HepG2 (cell line): ENCODE measurements at regions not wholly inside any gene's neighbourhood (a gene's known extent, or its start where the extent isn't known, plus 50 kb on each side); places are given as distances from the start of the nearest gene placed in this dataset.

Experiments
- ATAC-seq: fragments of 200-7000 bp; cut with Tn5 transposase; 3 replicates; pipeline ENCODE4 v1.9.1; 2020; ENCODE audit warnings: mild to moderate bottlenecking, moderate library complexity
- BruUV-seq: library from RNA; stranded (reverse); fragments of 400-500 nt; replicated peaks from 2 replicates; lab custom pipeline; 2021; lab: Mats Ljungman, UMichigan
- CTCF ChIA-PET: fragments of 300-600 bp; formaldehyde crosslinking; extraction: SDS; loops from one replicate; lab custom pipeline; 2021; ENCODE audit warnings: low total read pairs, inconsistent platforms, low intra/inter-chr PET ratio; lab: Yijun Ruan, JAX
- POLR2A ChIA-PET: fragments of 350-600 bp; sonication (Branson Sonifier 250); formaldehyde crosslinking; loops from one replicate; lab custom pipeline; 2020; ENCODE audit warnings: antibody characterized with exemption, inconsistent platforms; lab: Yijun Ruan, JAX
- DNase-seq: peaks from one replicate; pipeline ENCODE4 v3.0.0-alpha.2; 2015; ENCODE audit warnings: low spot score
- FAIRE-seq: peaks from 3 replicates; lab custom pipeline; 2011; peaks lifted over from hg19 to GRCh38; lab: Jason Lieb, UNC
- H2AFZ ChIP-seq: one replicate; pipeline ENCODE4 v1.6.1; 2011; ENCODE audit warnings: low read length, inconsistent platforms
- H3K27ac ChIP-seq: fragments of 300-600 bp; 3 replicates; pipeline ENCODE4 v1.8.0; 2011; ENCODE audit warnings: mixed run types, mild to moderate bottlenecking, mixed read lengths, low read length, inconsistent platforms; ENCODE audit not compliant: insufficient read depth; ENCODE audit errors: extremely low read length
- H3K27me3 ChIP-seq, 2 experiments: fragments of 200-600 bp in 1 of 2; 2 replicates in 1 of 2; 3 replicates in 1 of 2; pipeline versions ENCODE4 v1.6.0 to v1.8.0; 2011; ENCODE audit warnings: low read length in 2 of 2, mild to moderate bottlenecking in 2 of 2, moderate library complexity in 2 of 2, inconsistent platforms in 1 of 2; ENCODE audit not compliant: insufficient read depth in 2 of 2, control insufficient read depth in 1 of 2
- H3K36me3 ChIP-seq, 2 experiments: fragments of 200-600 bp in 1 of 2; replicated peaks in 1 of 2; 2 replicates in 1 of 2; 3 replicates in 1 of 2; pipeline versions ENCODE4 v1.5.1 to v1.8.0; 2011; ENCODE audit warnings: low read length in 2 of 2, inconsistent platforms in 1 of 2; ENCODE audit not compliant: insufficient read depth in 2 of 2, control insufficient read depth in 1 of 2
- H3K4me1 ChIP-seq: 2 replicates; pipeline ENCODE4 v1.5.1; 2012; ENCODE audit warnings: low read length, inconsistent platforms; ENCODE audit not compliant: insufficient read depth
- H3K4me2 ChIP-seq: 2 replicates; pipeline ENCODE4 v1.6.0; 2011; ENCODE audit warnings: low read depth, low read length, inconsistent platforms
- H3K4me3 ChIP-seq, 3 experiments: fragments of 200-600 bp in 1 of 3; sonication (generic), shearing (Covaris generic) in 1 of 3; replicated peaks in 1 of 3; 2 replicates each; pipeline ENCODE4 v1.5.1; 2011 to 2016; ENCODE audit warnings: low read length in 3 of 3, inconsistent platforms in 2 of 3, low read depth in 2 of 3, mild to moderate bottlenecking in 2 of 3, control low read depth in 1 of 3, mixed read lengths in 1 of 3; ENCODE audit not compliant: insufficient read depth in 1 of 3
- H3K79me2 ChIP-seq: one replicate; pipeline ENCODE4 v1.6.1; 2011; ENCODE audit warnings: low read length, inconsistent platforms; ENCODE audit not compliant: insufficient read depth
- H3K9ac ChIP-seq: 2 replicates; pipeline ENCODE4 v1.6.0; 2011; ENCODE audit warnings: mild to moderate bottlenecking, low read depth, low read length, inconsistent platforms; ENCODE audit not compliant: insufficient read depth
- H3K9me3 ChIP-seq: 2 replicates; pipeline ENCODE4 v1.5.1; 2012; ENCODE audit warnings: mild to moderate bottlenecking, low read length
- H4K20me1 ChIP-seq: 2 replicates; pipeline ENCODE4 v1.6.0; 2011; ENCODE audit warnings: inconsistent platforms, mild to moderate bottlenecking, low read length, moderate library complexity; ENCODE audit not compliant: insufficient read depth
- ATM ChIP-seq: fragments of 450-650 bp; IDR thresholded peaks from 2 replicates; pipeline ENCODE4 v1.7.1; 2017; ENCODE audit warnings: mild to moderate bottlenecking, borderline replicate concordance
- JUNB ChIP-seq: sonication (generic); formaldehyde crosslinking; IDR thresholded peaks from 2 replicates; pipeline ENCODE4 v1.8.0; 2022; ENCODE audit warnings: missing genetic modification reagents, mild to moderate bottlenecking, borderline replicate concordance
- MXI1 ChIP-seq: IDR thresholded peaks from 3 replicates; pipeline ENCODE4 v1.6.1; 2012; ENCODE audit warnings: low read depth, low read length, inconsistent platforms, borderline replicate concordance
- NR2F6 ChIP-seq, 2 experiments: IDR thresholded peaks; 2 replicates each; pipeline ENCODE4 v1.6.1; 2016; ENCODE audit warnings: antibody characterized with exemption in 1 of 2, mild to moderate bottlenecking in 1 of 2
- ZNF264 ChIP-seq: sonication (generic); formaldehyde crosslinking; IDR thresholded peaks from 2 replicates; pipeline ENCODE4 v1.4.0; 2020; ENCODE audit warnings: missing genetic modification reagents
- ZNF570 ChIP-seq: sonication (generic); formaldehyde crosslinking; IDR thresholded peaks from 2 replicates; pipeline ENCODE4 v1.4.0; 2020; ENCODE audit warnings: mild to moderate bottlenecking, missing genetic modification reagents, borderline replicate concordance
- ZNF703 ChIP-seq: sonication (generic); formaldehyde crosslinking; IDR thresholded peaks from 2 replicates; pipeline ENCODE4 v1.5.1; 2020; ENCODE audit warnings: missing genetic modification reagents, mild to moderate bottlenecking, moderate library complexity, borderline replicate concordance
- WGBS: methylation state at CpG from one replicate; pipeline ENCODE4 v1.1.6; 2017; ENCODE audit warnings: low lambda C conversion rate; 5-methylcytosine and 5-hydroxymethylcytosine counted together
- in situ Hi-C: cut with HindIII; loops from 2 replicates; pipeline ENCODE4 v1.10.0; 2017; ENCODE audit warnings: low pct_unique_long_range_greater_than_20kb; ENCODE audit not compliant: extremely low pct_ligation_motif_present
- intact Hi-C: fragments of 100-400 bp; cut with micrococcal nuclease; formaldehyde crosslinking; loops from one replicate; pipeline ENCODE4 v1.10.0; 2022; ENCODE audit not compliant: unreplicated experiment
- TF ChIP-seq, protein P1 (sequence below): sonication (generic); formaldehyde crosslinking; IDR thresholded peaks from 2 replicates; pipeline ENCODE4 v1.5.0; 2020; ENCODE audit warnings: missing genetic modification reagents, mild to moderate bottlenecking, borderline replicate concordance
- TF ChIP-seq, protein P2 (sequence below): sonication (generic); formaldehyde crosslinking; IDR thresholded peaks from 2 replicates; pipeline ENCODE4 v1.4.0; 2020; ENCODE audit warnings: mild to moderate bottlenecking, low read depth, missing genetic modification reagents
- TF ChIP-seq, protein P3 (sequence below): sonication (generic); formaldehyde crosslinking; IDR thresholded peaks from 2 replicates; pipeline ENCODE4 v1.8.1; 2022; ENCODE audit warnings: mild to moderate bottlenecking, missing genetic modification reagents
- TF ChIP-seq, protein P4 (sequence below): fragments of 450-650 bp; IDR thresholded peaks from 2 replicates; pipeline ENCODE4 v1.6.1; 2017
- TF ChIP-seq, protein P5 (sequence below): sonication (generic); formaldehyde crosslinking; IDR thresholded peaks from 2 replicates; pipeline ENCODE4 v1.4.0; 2020; ENCODE audit warnings: mild to moderate bottlenecking, missing genetic modification reagents
- TF ChIP-seq, protein P6 (sequence below): sonication (generic); formaldehyde crosslinking; IDR thresholded peaks from 2 replicates; pipeline ENCODE4 v1.9.0; 2021; ENCODE audit warnings: missing genetic modification reagents, borderline replicate concordance

DNA sequence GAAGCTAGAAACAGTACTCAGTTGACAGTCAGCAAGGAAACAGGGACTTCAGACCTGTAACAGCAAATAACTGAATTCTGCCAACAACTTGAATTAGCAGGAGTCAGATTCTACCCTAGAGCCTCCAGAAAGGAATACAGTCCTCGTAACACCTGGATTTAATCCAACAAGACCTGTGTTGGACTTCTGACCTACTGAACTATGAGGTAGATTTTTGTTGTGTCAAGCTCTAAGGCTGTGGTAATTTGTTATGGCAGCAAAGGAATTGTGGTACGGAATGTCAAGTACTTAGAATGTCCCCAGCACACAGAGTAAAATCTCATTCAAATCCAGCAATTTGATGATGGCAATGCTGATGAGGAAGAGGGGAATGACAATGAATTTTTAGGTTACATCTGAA is 234.1 kb downstream of the LRRN1 start:
- no peak overlapping the region for H3K27ac ChIP-seq
- BruUV-seq: no TSS peak
- H2AFZ ChIP-seq: no peak overlapping the region
- FAIRE-seq (no peak), ATAC-seq (no peak), DNase-seq (no peak)
- POLR2A ChIA-PET: no interaction called here
- CTCF ChIA-PET: no interaction called here
- no peaks in the 10 kb centered on the region for H3K9me3 ChIP-seq
- H3K4me3 ChIP-seq: no peak overlapping the region
- 61% methylated on average over 2 of the region's 2 CpGs for WGBS
- H3K9ac ChIP-seq: no peak overlapping the region
- no peaks in the 10 kb centered on the region for H3K4me1 ChIP-seq
- no peaks in the 10 kb centered on the region for H3K36me3 ChIP-seq
- H4K20me1 ChIP-seq: no peaks in the 10 kb centered on the region
- intact Hi-C loops (no loop called here), in situ Hi-C loops (no loop called here)
- no peak overlapping the region for H3K4me2 ChIP-seq
- H3K27me3 ChIP-seq: no peaks in the 10 kb centered on the region
- H3K79me2 ChIP-seq: no peaks in the 10 kb centered on the region
- TF ChIP-seq ZNF570 (CRISPR knock-in tag): no peak
- TF ChIP-seq, protein P1, sequence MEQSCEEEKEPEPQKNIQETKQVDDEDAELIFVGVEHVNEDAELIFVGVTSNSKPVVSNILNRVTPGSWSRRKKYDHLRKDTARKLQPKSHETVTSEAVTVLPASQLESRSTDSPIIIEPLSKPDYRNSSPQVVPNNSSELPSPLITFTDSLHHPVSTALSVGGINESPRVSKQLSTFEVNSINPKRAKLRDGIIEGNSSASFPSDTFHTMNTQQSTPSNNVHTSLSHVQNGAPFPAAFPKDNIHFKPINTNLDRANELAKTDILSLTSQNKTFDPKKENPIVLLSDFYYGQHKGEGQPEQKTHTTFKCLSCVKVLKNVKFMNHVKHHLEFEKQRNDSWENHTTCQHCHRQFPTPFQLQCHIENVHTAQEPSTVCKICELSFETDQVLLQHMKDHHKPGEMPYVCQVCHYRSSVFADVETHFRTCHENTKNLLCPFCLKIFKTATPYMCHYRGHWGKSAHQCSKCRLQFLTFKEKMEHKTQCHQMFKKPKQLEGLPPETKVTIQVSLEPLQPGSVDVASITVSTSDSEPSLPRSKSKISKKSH (CRISPR knock-in tag): no peak
- no peak for TF ChIP-seq JUNB (CRISPR knock-in tag)
- TF ChIP-seq, protein P2, sequence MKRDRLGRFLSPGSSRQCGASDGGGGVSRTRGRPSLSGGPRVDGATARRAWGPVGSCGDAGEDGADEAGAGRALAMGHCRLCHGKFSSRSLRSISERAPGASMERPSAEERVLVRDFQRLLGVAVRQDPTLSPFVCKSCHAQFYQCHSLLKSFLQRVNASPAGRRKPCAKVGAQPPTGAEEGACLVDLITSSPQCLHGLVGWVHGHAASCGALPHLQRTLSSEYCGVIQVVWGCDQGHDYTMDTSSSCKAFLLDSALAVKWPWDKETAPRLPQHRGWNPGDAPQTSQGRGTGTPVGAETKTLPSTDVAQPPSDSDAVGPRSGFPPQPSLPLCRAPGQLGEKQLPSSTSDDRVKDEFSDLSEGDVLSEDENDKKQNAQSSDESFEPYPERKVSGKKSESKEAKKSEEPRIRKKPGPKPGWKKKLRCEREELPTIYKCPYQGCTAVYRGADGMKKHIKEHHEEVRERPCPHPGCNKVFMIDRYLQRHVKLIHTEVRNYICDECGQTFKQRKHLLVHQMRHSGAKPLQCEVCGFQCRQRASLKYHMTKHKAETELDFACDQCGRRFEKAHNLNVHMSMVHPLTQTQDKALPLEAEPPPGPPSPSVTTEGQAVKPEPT (CRISPR knock-in tag): no peak
- TF ChIP-seq MXI1: no peak
- TF ChIP-seq, protein P3, sequence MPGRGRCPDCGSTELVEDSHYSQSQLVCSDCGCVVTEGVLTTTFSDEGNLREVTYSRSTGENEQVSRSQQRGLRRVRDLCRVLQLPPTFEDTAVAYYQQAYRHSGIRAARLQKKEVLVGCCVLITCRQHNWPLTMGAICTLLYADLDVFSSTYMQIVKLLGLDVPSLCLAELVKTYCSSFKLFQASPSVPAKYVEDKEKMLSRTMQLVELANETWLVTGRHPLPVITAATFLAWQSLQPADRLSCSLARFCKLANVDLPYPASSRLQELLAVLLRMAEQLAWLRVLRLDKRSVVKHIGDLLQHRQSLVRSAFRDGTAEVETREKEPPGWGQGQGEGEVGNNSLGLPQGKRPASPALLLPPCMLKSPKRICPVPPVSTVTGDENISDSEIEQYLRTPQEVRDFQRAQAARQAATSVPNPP (CRISPR knock-in tag): no peak
- TF ChIP-seq ZNF703 (CRISPR knock-in tag): no peak
- TF ChIP-seq NR2F6 (IDR thresholded peaks at IDR 0.05): no peak
- TF ChIP-seq NR2F6 (CRISPR knock-in tag; IDR thresholded peaks at IDR 0.05): no peak
- TF ChIP-seq, protein P4, sequence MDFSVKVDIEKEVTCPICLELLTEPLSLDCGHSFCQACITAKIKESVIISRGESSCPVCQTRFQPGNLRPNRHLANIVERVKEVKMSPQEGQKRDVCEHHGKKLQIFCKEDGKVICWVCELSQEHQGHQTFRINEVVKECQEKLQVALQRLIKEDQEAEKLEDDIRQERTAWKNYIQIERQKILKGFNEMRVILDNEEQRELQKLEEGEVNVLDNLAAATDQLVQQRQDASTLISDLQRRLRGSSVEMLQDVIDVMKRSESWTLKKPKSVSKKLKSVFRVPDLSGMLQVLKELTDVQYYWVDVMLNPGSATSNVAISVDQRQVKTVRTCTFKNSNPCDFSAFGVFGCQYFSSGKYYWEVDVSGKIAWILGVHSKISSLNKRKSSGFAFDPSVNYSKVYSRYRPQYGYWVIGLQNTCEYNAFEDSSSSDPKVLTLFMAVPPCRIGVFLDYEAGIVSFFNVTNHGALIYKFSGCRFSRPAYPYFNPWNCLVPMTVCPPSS: no peak
- TF ChIP-seq, protein P5, sequence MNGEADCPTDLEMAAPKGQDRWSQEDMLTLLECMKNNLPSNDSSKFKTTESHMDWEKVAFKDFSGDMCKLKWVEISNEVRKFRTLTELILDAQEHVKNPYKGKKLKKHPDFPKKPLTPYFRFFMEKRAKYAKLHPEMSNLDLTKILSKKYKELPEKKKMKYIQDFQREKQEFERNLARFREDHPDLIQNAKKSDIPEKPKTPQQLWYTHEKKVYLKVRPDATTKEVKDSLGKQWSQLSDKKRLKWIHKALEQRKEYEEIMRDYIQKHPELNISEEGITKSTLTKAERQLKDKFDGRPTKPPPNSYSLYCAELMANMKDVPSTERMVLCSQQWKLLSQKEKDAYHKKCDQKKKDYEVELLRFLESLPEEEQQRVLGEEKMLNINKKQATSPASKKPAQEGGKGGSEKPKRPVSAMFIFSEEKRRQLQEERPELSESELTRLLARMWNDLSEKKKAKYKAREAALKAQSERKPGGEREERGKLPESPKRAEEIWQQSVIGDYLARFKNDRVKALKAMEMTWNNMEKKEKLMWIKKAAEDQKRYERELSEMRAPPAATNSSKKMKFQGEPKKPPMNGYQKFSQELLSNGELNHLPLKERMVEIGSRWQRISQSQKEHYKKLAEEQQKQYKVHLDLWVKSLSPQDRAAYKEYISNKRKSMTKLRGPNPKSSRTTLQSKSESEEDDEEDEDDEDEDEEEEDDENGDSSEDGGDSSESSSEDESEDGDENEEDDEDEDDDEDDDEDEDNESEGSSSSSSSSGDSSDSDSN (CRISPR knock-in tag): no peak
- TF ChIP-seq, protein P6, sequence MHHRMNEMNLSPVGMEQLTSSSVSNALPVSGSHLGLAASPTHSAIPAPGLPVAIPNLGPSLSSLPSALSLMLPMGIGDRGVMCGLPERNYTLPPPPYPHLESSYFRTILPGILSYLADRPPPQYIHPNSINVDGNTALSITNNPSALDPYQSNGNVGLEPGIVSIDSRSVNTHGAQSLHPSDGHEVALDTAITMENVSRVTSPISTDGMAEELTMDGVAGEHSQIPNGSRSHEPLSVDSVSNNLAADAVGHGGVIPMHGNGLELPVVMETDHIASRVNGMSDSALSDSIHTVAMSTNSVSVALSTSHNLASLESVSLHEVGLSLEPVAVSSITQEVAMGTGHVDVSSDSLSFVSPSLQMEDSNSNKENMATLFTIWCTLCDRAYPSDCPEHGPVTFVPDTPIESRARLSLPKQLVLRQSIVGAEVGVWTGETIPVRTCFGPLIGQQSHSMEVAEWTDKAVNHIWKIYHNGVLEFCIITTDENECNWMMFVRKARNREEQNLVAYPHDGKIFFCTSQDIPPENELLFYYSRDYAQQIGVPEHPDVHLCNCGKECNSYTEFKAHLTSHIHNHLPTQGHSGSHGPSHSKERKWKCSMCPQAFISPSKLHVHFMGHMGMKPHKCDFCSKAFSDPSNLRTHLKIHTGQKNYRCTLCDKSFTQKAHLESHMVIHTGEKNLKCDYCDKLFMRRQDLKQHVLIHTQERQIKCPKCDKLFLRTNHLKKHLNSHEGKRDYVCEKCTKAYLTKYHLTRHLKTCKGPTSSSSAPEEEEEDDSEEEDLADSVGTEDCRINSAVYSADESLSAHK (CRISPR knock-in tag): no peak
- TF ChIP-seq ZNF264 (CRISPR knock-in tag): no peak
- TF ChIP-seq ATM: no peak
